Erythroblast (primary cell): ENCODE measurements at regions not wholly inside any gene's neighbourhood (a gene's known extent, or its start where the extent isn't known, plus 50 kb on each side); places are given as distances from the start of the nearest gene placed in this dataset.

Experiments
- GATA1 ChIP-seq: IDR thresholded peaks from 2 replicates; pipeline ENCODE4 v1.6.1; 2011; ENCODE audit warnings: low read depth, mild to moderate bottlenecking, control low read depth, low read length, moderate library complexity
- POLR2A ChIP-seq: IDR thresholded peaks from 2 replicates; pipeline ENCODE4 v1.6.1; 2011; ENCODE audit warnings: mild to moderate bottlenecking, low read length

- no peak for TF ChIP-seq POLR2A
- TF ChIP-seq GATA1 = no peak
Measured at GRCh38 chr16:16924613-16925012, 545.7 kb downstream of the NPIPA7 start.
